ENCODE measurements at regions not wholly inside any gene's neighbourhood (a gene's known extent, or its start where the extent isn't known, plus 50 kb on each side); places are given as distances from the start of the nearest gene placed in this dataset.
A peak's percentile ranks its signal among the peaks of the same experiment; 100 is the strongest.

DNA sequence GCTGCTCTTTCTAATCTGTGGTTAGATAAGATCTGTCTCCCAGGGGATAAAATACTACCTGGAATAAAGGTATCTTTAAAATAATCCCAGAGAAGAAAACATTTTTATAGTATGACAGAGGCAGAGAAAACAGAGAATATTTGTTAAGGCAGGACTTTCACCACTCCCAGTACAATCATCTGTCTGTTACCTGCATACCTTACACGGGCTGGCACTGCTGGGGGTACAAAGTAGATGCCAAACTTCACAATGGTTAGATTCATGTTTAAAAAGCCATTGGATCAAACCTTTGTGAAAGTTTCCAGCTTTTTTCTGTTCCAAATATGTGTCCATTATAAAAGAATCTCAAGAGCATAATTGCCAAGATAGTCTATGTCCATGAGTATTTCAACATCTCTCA lies 273.6 kb upstream of the BTG1 start:
- Histone ChIP-seq H3K4me3 (replicated peaks in 1 of 3) (no peak overlapping the region), H3K27ac (no peak overlapping the region), H3K27me3 (no peaks in the 10 kb centered on the region), H3K9me3 (no peaks in the 10 kb centered on the region), H3K36me3 (no peaks in the 10 kb centered on the region), H3K4me1 (no peaks in the 10 kb centered on the region)
- TF ChIP-seq, protein P1, sequence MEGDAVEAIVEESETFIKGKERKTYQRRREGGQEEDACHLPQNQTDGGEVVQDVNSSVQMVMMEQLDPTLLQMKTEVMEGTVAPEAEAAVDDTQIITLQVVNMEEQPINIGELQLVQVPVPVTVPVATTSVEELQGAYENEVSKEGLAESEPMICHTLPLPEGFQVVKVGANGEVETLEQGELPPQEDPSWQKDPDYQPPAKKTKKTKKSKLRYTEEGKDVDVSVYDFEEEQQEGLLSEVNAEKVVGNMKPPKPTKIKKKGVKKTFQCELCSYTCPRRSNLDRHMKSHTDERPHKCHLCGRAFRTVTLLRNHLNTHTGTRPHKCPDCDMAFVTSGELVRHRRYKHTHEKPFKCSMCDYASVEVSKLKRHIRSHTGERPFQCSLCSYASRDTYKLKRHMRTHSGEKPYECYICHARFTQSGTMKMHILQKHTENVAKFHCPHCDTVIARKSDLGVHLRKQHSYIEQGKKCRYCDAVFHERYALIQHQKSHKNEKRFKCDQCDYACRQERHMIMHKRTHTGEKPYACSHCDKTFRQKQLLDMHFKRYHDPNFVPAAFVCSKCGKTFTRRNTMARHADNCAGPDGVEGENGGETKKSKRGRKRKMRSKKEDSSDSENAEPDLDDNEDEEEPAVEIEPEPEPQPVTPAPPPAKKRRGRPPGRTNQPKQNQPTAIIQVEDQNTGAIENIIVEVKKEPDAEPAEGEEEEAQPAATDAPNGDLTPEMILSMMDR (IDR thresholded peaks at IDR 0.05) = no peak
- TF ChIP-seq POLR2A (IDR thresholded peaks at IDR 0.05) = no peak
- intact Hi-C loops (cut with DNase I) = no loop called here
- no peak for DNase-seq
- 33 to 58% methylated on average over 1 of the region's 1 CpG for WGBS, 2 donors

DNA sequence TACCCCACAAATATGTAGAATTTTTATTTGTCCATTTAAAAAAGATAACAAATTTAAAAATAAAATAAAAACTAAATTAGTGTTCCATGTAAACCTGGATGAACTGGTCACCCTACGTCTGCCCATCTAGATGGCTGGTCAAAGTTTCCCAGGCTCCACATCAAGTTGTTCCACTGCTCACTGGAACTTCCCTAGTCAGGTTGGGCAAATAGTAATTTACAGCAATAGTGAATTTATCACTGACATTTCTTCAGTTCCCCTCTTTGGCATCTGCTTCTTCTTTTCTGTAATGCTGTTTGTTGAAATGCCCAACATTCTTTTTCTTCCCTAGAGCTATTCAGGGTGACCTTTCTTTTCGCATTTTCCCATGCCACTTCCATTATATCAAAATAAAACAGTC lies 272.7 kb upstream of the BTG1 start:
- no peak for DNase-seq
- TF ChIP-seq, protein P1 (IDR thresholded peaks at IDR 0.05) = no peak
- TF ChIP-seq POLR2A (IDR thresholded peaks at IDR 0.05) = no peak
- WGBS, 2 donors = 85 to 92% methylated on average over 2 of the region's 2 CpGs
- no peak overlapping the region for H3K4me3 ChIP-seq (replicated peaks in 1 of 3)
- H3K27me3 ChIP-seq = no peaks in the 10 kb centered on the region
- intact Hi-C loops (cut with DNase I) = no loop called here
- no peaks in the 10 kb centered on the region for H3K9me3 ChIP-seq
- H3K4me1 ChIP-seq = no peaks in the 10 kb centered on the region
- H3K36me3 ChIP-seq = no peaks in the 10 kb centered on the region
- no peak overlapping the region for H3K27ac ChIP-seq

DNA sequence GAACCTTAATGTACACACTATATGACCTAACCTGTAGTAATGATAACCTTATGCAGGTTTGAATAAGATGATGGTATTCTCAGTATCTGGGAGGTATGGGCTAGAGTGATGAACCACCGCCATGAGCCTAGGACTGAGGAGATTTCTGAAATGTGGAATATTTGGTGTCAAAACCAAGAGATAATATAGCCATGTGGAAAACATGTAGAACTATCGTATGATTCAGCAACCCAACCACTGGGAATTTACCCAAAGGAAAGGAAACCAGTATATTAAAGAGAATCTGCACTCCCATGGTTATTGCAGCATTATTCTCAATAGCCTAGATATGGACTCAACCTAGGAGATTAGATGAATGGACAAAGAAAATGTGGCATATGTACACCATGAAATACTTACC lies 271.7 kb upstream of the BTG1 start:
- intact Hi-C loops (cut with DNase I) = no loop called here
- TF ChIP-seq, protein P1 (IDR thresholded peaks at IDR 0.05) = no peak
- TF ChIP-seq POLR2A (IDR thresholded peaks at IDR 0.05) = no peak
- Histone ChIP-seq H3K36me3 (no peaks in the 10 kb centered on the region), H3K4me3 (replicated peaks in 1 of 3) (no peak overlapping the region), H3K27me3 (no peaks in the 10 kb centered on the region), H3K27ac (no peak overlapping the region), H3K9me3 (no peaks in the 10 kb centered on the region), H3K4me1 (no peaks in the 10 kb centered on the region)
- no peak for DNase-seq
- WGBS, 2 donors = 97 to 98% methylated on average over 2 of the region's 2 CpGs

DNA sequence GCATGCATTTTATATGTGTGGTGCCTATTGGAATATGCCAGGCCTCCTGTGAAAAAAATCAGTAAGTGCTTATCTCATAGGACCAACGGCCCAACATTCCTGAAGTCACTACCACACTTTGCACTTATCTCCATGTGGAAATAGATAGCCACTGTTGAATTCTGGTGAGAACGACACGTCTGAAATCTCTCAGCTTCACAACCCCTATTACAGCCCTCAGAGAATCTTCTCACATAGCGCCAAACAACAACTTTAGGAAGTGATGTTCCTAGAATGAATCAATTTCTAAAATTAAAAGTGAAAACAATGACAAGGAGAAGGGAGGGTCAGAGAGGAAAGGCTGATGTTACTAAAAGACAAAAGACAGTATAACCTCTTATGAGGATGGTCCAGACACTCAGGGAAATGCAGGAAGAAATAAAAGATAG lies 270.8 kb upstream of the BTG1 start:
- Histone ChIP-seq H3K36me3 (no peaks in the 10 kb centered on the region), H3K27me3 (no peaks in the 10 kb centered on the region), H3K9me3 (no peaks in the 10 kb centered on the region), H3K4me3 (replicated peaks in 1 of 3) (no peak overlapping the region), H3K27ac (no peak overlapping the region), H3K4me1 (no peaks in the 10 kb centered on the region)
- WGBS, 2 donors = 83 to 85% methylated on average over 4 of the region's 4 CpGs
- TF ChIP-seq, protein P1 (IDR thresholded peaks at IDR 0.05) = no peak
- TF ChIP-seq POLR2A (IDR thresholded peaks at IDR 0.05) = no peak
- intact Hi-C loops (cut with DNase I) = no loop called here
- DNase-seq = no peak

DNA sequence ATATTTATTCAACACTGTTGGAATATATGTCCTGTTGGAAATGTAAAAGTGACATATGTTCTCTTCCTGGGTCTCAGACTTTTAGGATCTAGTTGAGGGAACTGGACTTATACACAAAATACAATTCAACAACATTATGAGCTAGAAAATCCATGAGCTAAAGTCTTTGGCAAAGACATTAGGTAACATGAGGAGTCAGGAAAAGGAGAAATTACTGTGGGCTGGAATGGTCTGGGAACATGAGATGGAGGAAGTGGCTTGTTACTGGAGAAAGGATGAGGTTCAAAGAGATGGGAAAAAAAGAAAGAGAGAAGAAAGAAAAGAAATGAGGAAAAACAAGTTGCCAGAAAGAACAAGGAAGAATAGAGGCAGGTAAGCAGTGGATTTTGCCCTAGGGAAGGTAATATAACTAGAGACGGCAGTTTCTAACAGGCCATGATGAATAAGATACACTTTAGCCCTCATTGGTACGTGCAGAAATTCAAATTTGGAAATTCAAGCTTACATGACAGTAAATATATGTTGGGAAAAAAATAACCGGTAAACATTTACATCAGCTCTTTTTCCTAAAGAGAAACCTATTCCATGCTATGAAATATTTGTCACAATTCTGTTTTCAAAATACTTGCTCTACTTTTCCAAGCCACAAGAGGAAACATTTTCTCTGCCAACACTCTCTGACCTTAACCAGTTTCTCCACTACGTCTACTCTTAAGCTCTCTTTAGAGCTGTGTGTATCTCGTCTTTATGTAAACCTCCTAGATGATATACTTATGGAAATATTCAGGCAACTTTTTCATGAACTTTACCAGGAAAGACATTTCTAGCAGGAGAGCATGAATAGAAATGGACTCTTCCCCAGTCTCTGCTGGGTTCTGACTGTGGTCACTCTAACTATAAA lies 268.8 kb upstream of the BTG1 start:
- Histone ChIP-seq H3K4me3 (replicated peaks in 1 of 3) (no peak overlapping the region), H3K36me3 (no peaks in the 10 kb centered on the region), H3K27ac (no peak overlapping the region), H3K9me3 (no peaks in the 10 kb centered on the region), H3K4me1 (no peaks in the 10 kb centered on the region), H3K27me3 (no peaks in the 10 kb centered on the region)
- intact Hi-C loops (cut with DNase I) = no loop called here
- no peak for TF ChIP-seq POLR2A (IDR thresholded peaks at IDR 0.05)
- TF ChIP-seq, protein P1 (IDR thresholded peaks at IDR 0.05) = peak in 1 of 6 experiments; percentile 13
- DNase-seq = no peak
- 64 to 66% methylated on average over 5 of the region's 5 CpGs for WGBS, 2 donors

Data from thyroid gland (tissue), 4 donors.